ENCODE measurements at regions not wholly inside any gene's neighbourhood (a gene's known extent, or its start where the extent isn't known, plus 50 kb on each side); places are given as distances from the start of the nearest gene placed in this dataset.

DNA sequence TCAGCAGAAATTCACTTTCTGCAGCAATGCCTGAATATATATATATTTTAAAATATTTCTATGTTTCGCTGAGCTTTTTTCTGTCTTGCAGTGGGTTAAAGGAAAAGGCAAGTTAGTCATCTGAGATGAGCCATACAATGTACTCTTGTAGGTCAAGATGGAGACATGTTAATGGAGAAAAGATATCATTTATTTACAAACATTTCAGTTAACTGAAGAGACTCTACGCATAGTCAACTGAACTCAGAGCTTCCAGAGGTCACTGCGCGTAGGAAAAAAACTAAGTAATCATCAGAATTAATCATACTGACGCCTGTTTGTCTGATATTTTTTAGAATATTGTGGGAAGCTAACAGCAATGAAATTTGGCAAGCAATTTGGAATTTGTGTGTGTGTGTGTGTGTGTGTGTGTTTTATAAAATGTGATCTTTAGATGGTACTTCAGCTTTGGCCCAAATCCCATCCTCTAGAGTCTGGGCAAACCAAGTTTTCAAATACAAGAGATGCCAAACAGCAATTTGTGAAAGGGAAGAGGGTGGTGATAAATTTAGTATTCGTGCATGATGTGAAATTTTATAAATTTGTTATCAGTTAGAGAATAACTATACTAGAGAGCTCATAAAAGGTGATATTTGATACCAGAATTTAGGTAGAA is 193.9 kb upstream of the AGR3 start:
- WGBS, 3 donors, result 73 to 90% (median 88%) methylated on average over 6 of the region's 6 CpGs
- no peak for DNase-seq
- Histone ChIP-seq H3K27me3 (no peaks in the 10 kb centered on the region), H3K27ac (no peak overlapping the region), H3K4me3 (no peak overlapping the region), H3K9me3 (no peaks in the 10 kb centered on the region), H3K36me3 (no peaks in the 10 kb centered on the region), H3K4me1 (ENCODE audit: insufficient read depth) (no peaks in the 10 kb centered on the region)
- TF ChIP-seq EP300 (IDR thresholded peaks at IDR 0.05) (no peak), POLR2A (IDR thresholded peaks at IDR 0.05) (no peak)
- TF ChIP-seq, protein P1, sequence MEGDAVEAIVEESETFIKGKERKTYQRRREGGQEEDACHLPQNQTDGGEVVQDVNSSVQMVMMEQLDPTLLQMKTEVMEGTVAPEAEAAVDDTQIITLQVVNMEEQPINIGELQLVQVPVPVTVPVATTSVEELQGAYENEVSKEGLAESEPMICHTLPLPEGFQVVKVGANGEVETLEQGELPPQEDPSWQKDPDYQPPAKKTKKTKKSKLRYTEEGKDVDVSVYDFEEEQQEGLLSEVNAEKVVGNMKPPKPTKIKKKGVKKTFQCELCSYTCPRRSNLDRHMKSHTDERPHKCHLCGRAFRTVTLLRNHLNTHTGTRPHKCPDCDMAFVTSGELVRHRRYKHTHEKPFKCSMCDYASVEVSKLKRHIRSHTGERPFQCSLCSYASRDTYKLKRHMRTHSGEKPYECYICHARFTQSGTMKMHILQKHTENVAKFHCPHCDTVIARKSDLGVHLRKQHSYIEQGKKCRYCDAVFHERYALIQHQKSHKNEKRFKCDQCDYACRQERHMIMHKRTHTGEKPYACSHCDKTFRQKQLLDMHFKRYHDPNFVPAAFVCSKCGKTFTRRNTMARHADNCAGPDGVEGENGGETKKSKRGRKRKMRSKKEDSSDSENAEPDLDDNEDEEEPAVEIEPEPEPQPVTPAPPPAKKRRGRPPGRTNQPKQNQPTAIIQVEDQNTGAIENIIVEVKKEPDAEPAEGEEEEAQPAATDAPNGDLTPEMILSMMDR (IDR thresholded peaks at IDR 0.05), result no peak
- intact Hi-C loops (cut with DNase I), result no loop called here

DNA sequence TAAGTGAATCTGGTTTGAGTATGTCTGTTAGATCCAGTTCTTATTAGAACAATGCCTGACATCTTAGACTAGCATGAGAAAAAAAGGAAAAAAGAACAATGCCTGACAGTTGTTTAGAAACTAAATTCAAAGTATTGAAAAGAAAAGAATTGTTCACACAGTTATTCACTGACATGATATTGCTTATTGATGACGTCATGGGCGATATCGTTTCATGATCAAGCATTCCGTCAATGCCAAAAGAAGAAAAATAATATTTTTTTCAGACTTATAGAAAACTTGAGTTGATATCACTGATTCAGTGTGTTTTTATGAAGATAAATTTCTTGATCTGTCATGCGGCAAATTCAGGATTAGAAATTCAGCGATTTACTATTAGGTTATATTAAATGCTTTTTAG is 196.5 kb upstream of the AGR3 start:
- intact Hi-C loops (cut with DNase I), result no loop called here
- no peaks in the 10 kb centered on the region for H3K4me1 ChIP-seq (ENCODE audit: insufficient read depth)
- TF ChIP-seq, protein P1 (IDR thresholded peaks at IDR 0.05), result no peak
- TF ChIP-seq POLR2A (IDR thresholded peaks at IDR 0.05) (no peak), EP300 (IDR thresholded peaks at IDR 0.05) (no peak)
- no peak overlapping the region for H3K4me3 ChIP-seq
- peaks cover 3% of the 10 kb centered on the region for H3K27me3 ChIP-seq
- no peak overlapping the region for H3K27ac ChIP-seq
- H3K36me3 ChIP-seq, result no peaks in the 10 kb centered on the region
- H3K9me3 ChIP-seq, result no peaks in the 10 kb centered on the region
- no peak for DNase-seq
- 90 to 95% (median 93%) methylated on average over 6 of the region's 6 CpGs for WGBS, 3 donors

DNA sequence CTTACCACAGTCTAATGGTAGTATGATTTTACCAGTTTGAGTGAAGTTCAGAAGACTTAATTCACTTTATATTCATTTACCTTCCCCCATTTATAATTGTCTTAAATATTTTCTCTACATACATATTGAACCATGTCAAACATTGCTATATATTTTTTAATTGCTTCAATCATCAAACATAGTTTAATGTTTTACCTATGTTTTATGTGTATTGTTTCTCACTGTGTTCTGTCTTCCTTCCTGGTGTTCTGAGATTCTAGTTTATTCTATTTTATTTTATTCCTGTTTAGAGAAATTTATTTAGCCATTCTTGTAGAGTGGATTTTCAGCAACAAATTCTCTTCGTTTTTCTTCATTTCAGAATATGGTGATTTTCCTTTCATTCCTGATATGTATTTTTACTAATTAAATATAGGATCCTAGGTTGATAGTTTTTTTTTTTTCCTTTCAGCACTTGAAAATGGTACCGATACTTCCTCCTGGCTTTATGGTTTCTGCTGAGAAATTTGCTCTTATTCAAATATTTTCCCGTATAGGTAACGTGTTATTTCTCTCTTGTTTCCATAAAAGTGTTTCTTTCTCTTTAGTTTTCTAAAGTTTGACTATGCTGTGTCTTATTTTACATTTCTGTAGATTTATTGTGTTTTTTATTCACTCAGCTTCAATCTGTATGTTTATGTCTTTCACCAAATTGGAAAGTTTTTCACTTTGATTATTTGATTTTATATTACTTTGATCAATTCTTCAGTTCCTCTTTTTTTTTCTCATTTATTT is 201.8 kb upstream of the AGR3 start:
- no peak overlapping the region for H3K4me3 ChIP-seq
- peaks cover 3% of the 10 kb centered on the region for H3K27me3 ChIP-seq
- TF ChIP-seq POLR2A (IDR thresholded peaks at IDR 0.05) (no peak), EP300 (IDR thresholded peaks at IDR 0.05) (no peak)
- TF ChIP-seq, protein P1 (IDR thresholded peaks at IDR 0.05), result no peak
- 95 to 97% (median 95%) methylated on average over 4 of the region's 4 CpGs for WGBS, 3 donors
- H3K27ac ChIP-seq, result no peak overlapping the region
- no peaks in the 10 kb centered on the region for H3K4me1 ChIP-seq (ENCODE audit: insufficient read depth)
- no peaks in the 10 kb centered on the region for H3K9me3 ChIP-seq
- intact Hi-C loops (cut with DNase I), result no loop called here
- H3K36me3 ChIP-seq, result no peaks in the 10 kb centered on the region
- no peak for DNase-seq

DNA sequence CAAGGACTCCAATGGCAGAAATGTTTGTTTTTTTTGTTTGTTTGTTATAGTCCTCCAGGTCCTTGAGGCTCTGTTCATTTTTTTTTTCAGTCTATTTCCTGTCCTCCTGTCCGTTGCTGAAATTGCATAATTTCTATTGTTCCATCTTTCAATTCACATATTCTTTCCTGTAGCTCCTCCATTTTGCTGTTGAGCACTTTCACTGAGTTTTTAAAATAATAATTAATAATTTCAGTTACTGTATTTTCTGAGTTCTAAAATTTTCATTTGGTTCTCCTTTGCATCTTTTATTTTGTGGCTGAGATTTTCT is 202.3 kb upstream of the AGR3 start:
- Histone ChIP-seq H3K27ac (no peak overlapping the region), H3K4me1 (ENCODE audit: insufficient read depth) (no peaks in the 10 kb centered on the region), H3K4me3 (no peak overlapping the region), H3K9me3 (no peaks in the 10 kb centered on the region), H3K27me3 (peaks cover 3% of the 10 kb centered on the region), H3K36me3 (no peaks in the 10 kb centered on the region)
- 68 to 75% (median 72%) methylated on average over 1 of the region's 1 CpG for WGBS, 3 donors
- intact Hi-C loops (cut with DNase I), result no loop called here
- DNase-seq, result no peak
- TF ChIP-seq POLR2A (IDR thresholded peaks at IDR 0.05) (no peak), EP300 (IDR thresholded peaks at IDR 0.05) (no peak)
- TF ChIP-seq, protein P1 (IDR thresholded peaks at IDR 0.05), result no peak
